ENCODE measurements at regions not wholly inside any gene's neighbourhood (a gene's known extent, or its start where the extent isn't known, plus 50 kb on each side); places are given as distances from the start of the nearest gene placed in this dataset.
A peak's percentile ranks its signal among the peaks of the same experiment; 100 is the strongest.
"Not testable (repeated sequence)": the region's sequence is repeated elsewhere in the genome, so short reads cannot be mapped to it uniquely, and the experiment has no call there.

- no peak for DNase-seq (ENCODE audit: low spot score)
These were observed 137.8 kb upstream of the JCAD start for GRCh38 chr10:30197186-30197585.

GRCh38 chr10:30196559-30196958, 137.2 kb upstream of the JCAD start:
- DNase-seq (ENCODE audit: low spot score), result not testable (repeated sequence)

- DNase-seq (ENCODE audit: low spot score), result no peak
These were observed 133.6 kb upstream of the JCAD start for GRCh38 chr10:30192846-30193608.

- DNase-seq (ENCODE audit: low spot score), result no peak
These were observed 131.5 kb upstream of the JCAD start for GRCh38 chr10:30190577-30191552.

GRCh38 chr10:30189238-30189580, 129.8 kb upstream of the JCAD start:
- DNase-seq (ENCODE audit: low spot score), result no peak

GRCh38 chr10:30188556-30189237, 129.3 kb upstream of the JCAD start:
- DNase-seq (ENCODE audit: low spot score), result no peak

- peak; percentile 12 for DNase-seq (ENCODE audit: low spot score)
These were observed 128.7 kb upstream of the JCAD start for GRCh38 chr10:30188101-30188500.

- DNase-seq (ENCODE audit: low spot score), result no peak
These were observed 127.6 kb upstream of the JCAD start for GRCh38 chr10:30187010-30187409.

- peak; percentile 36 for DNase-seq (ENCODE audit: low spot score)
These were observed 127.0 kb upstream of the JCAD start for GRCh38 chr10:30186371-30186875.

- peak; percentile 90 for DNase-seq (ENCODE audit: low spot score)
These were observed 126.5 kb upstream of the JCAD start for GRCh38 chr10:30185916-30186315.

GRCh38 chr10:30185341-30185740, 126.0 kb upstream of the JCAD start:
- DNase-seq (ENCODE audit: low spot score), result no peak

- DNase-seq (ENCODE audit: low spot score), result no peak
These were observed 125.1 kb upstream of the JCAD start for GRCh38 chr10:30184397-30185033.

- no peak for DNase-seq (ENCODE audit: low spot score)
These were observed 123.6 kb upstream of the JCAD start for GRCh38 chr10:30183055-30183402.

GRCh38 chr10:30182191-30183054, 123.0 kb upstream of the JCAD start:
- peak; percentile 92 for DNase-seq (ENCODE audit: low spot score)

- DNase-seq (ENCODE audit: low spot score), result no peak
These were observed 119.1 kb upstream of the JCAD start for GRCh38 chr10:30178356-30178964.

- DNase-seq (ENCODE audit: low spot score), result no peak
These were observed 117.6 kb upstream of the JCAD start for GRCh38 chr10:30176776-30177533.

- peak; percentile 25 for DNase-seq (ENCODE audit: low spot score)
These were observed 116.8 kb upstream of the JCAD start for GRCh38 chr10:30176182-30176581.

GRCh38 chr10:30172673-30173072, 113.3 kb upstream of the JCAD start:
- DNase-seq (ENCODE audit: low spot score), result no peak

GRCh38 chr10:30172091-30172490, 112.7 kb upstream of the JCAD start:
- DNase-seq (ENCODE audit: low spot score), result no peak

- no peak for DNase-seq (ENCODE audit: low spot score)
These were observed 112.2 kb upstream of the JCAD start for GRCh38 chr10:30171601-30172000.
